ENCODE measurements at regions not wholly inside any gene's neighbourhood (a gene's known extent, or its start where the extent isn't known, plus 50 kb on each side); places are given as distances from the start of the nearest gene placed in this dataset.
A peak's percentile ranks its signal among the peaks of the same experiment; 100 is the strongest.
"Not testable (repeated sequence)": the region's sequence is repeated elsewhere in the genome, so short reads cannot be mapped to it uniquely, and the experiment has no call there.

- DNase-seq = no peak
Observed at GRCh38 chr4:189207872-189208271, 732.8 kb upstream of the FRG1 start.

- no peak for DNase-seq
Observed at GRCh38 chr4:189215574-189215973, 725.1 kb upstream of the FRG1 start.

- no peak for DNase-seq
Observed at GRCh38 chr4:189221691-189222090, 719.0 kb upstream of the FRG1 start.

GRCh38 chr4:189228726-189229125 lies 711.9 kb upstream of the FRG1 start:
- DNase-seq = no peak

- DNase-seq = no peak
Observed at GRCh38 chr4:189232274-189232673, 708.4 kb upstream of the FRG1 start.

- DNase-seq = peak; percentile 7
Observed at GRCh38 chr4:189233754-189234153, 706.9 kb upstream of the FRG1 start.

GRCh38 chr4:189234948-189235347 lies 705.7 kb upstream of the FRG1 start:
- not testable (repeated sequence) for DNase-seq

GRCh38 chr4:189235599-189235998 lies 705.1 kb upstream of the FRG1 start:
- no peak for DNase-seq

GRCh38 chr4:189236321-189236720 lies 704.4 kb upstream of the FRG1 start:
- not testable (repeated sequence) for DNase-seq

GRCh38 chr4:189237340-189237739 lies 703.3 kb upstream of the FRG1 start:
- DNase-seq = no peak

GRCh38 chr4:189255636-189256035 lies 685.0 kb upstream of the FRG1 start:
- DNase-seq = no peak

GRCh38 chr4:189261475-189261874 lies 679.2 kb upstream of the FRG1 start:
- DNase-seq = no peak

- no peak for DNase-seq
Observed at GRCh38 chr4:189265515-189265914, 675.2 kb upstream of the FRG1 start.

GRCh38 chr4:189267312-189267965 lies 673.2 kb upstream of the FRG1 start:
- DNase-seq = no peak

GRCh38 chr4:189278597-189279165 lies 662.0 kb upstream of the FRG1 start:
- DNase-seq = no peak

- DNase-seq = no peak
Observed at GRCh38 chr4:189279188-189279587, 661.5 kb upstream of the FRG1 start.

GRCh38 chr4:189285377-189285776 lies 655.3 kb upstream of the FRG1 start:
- no peak for DNase-seq

- no peak for DNase-seq
Observed at GRCh38 chr4:189291939-189292338, 648.7 kb upstream of the FRG1 start.

GRCh38 chr4:189293459-189293858 lies 647.2 kb upstream of the FRG1 start:
- DNase-seq = no peak

- DNase-seq = no peak
Observed at GRCh38 chr4:189294574-189294973, 646.1 kb upstream of the FRG1 start.

- no peak for DNase-seq
Observed at GRCh38 chr4:189299706-189300105, 641.0 kb upstream of the FRG1 start.

GRCh38 chr4:189301692-189302091 lies 639.0 kb upstream of the FRG1 start:
- DNase-seq = no peak

- no peak for DNase-seq
Observed at GRCh38 chr4:189302719-189303118, 638.0 kb upstream of the FRG1 start.

GRCh38 chr4:189304167-189304566 lies 636.5 kb upstream of the FRG1 start:
- DNase-seq = no peak

- DNase-seq = no peak
Observed at GRCh38 chr4:189304809-189305208, 635.9 kb upstream of the FRG1 start.
